GM12878 (cell line): ENCODE measurements at regions not wholly inside any gene's neighbourhood (a gene's known extent, or its start where the extent isn't known, plus 50 kb on each side); places are given as distances from the start of the nearest gene placed in this dataset.

ENCODE experiments used
- ATAC-seq: fragments of 200-7000 bp; cut with Tn5 transposase; 3 replicates; pipeline ENCODE4 v1.9.1; 2020; ENCODE audit warnings: mild to moderate bottlenecking, moderate library complexity
- BruUV-seq: library from RNA; stranded (reverse); fragments of 400-500 nt; replicated peaks from 2 replicates; lab custom pipeline; 2021; lab: Mats Ljungman, UMichigan
- CTCF ChIA-PET: fragments of 300-600 bp; sonication (Branson Sonifier 250); formaldehyde crosslinking; extraction: SDS; loops from one replicate; lab custom pipeline; 2021; ENCODE audit warnings: inconsistent platforms; lab: Yijun Ruan, JAX
- POLR2A ChIA-PET: fragments of 350-600 bp; formaldehyde crosslinking; extraction: SDS; loops from one replicate; lab custom pipeline; 2021; ENCODE audit warnings: inconsistent platforms; lab: Charles Lee
- RAD21 ChIA-PET: fragments of 300-600 bp; sonication (Branson Sonifier 250); formaldehyde crosslinking; loops from one replicate; lab custom pipeline; 2023; ENCODE audit warnings: antibody characterized with exemption; ENCODE audit not compliant: unreplicated experiment; lab: Charles Lee
- SMC1A ChIA-PET: fragments of 300-600 bp; sonication (Branson Sonifier 250); formaldehyde crosslinking; loops from one replicate; lab custom pipeline; 2023; ENCODE audit not compliant: unreplicated experiment, uncharacterized antibody; lab: Charles Lee
- DNase-seq: peaks from one replicate; pipeline ENCODE4 v3.0.0-alpha.2; 2011; ENCODE audit warnings: low read depth, low spot score
- FAIRE-seq: peaks from 3 replicates; lab custom pipeline; 2011; peaks lifted over from hg19 to GRCh38; lab: Jason Lieb, UNC
- H2AFZ ChIP-seq: 2 replicates; pipeline ENCODE4 v1.6.0; 2011; ENCODE audit warnings: low read depth, low read length, control low read depth; ENCODE audit not compliant: control insufficient read depth
- H3K27ac ChIP-seq: 2 replicates; pipeline ENCODE4 v1.5.1; 2011; ENCODE audit warnings: control low read depth; ENCODE audit not compliant: control insufficient read depth, insufficient read depth
- H3K27me3 ChIP-seq, 2 experiments: replicated peaks in 1 of 2; 2 replicates each; pipeline versions ENCODE4 v1.6.0 to v1.6.1; 2011; ENCODE audit warnings: low read length in 1 of 2; ENCODE audit not compliant: control insufficient read depth in 2 of 2, insufficient read depth in 2 of 2
- H3K36me3 ChIP-seq, 2 experiments: 2 replicates each; pipeline ENCODE4 v1.5.1; 2011; ENCODE audit warnings: low read length in 1 of 2; ENCODE audit not compliant: control insufficient read depth in 2 of 2, insufficient read depth in 2 of 2
- H3K4me1 ChIP-seq: 2 replicates; pipeline ENCODE4 v1.6.1; 2011; ENCODE audit warnings: mild to moderate bottlenecking, low read length, moderate library complexity, mixed read lengths; ENCODE audit not compliant: control insufficient read depth, insufficient read depth
- H3K4me2 ChIP-seq: 2 replicates; pipeline ENCODE4 v1.6.0; 2011; ENCODE audit warnings: control low read depth; ENCODE audit not compliant: control insufficient read depth, insufficient read depth
- H3K4me3 ChIP-seq: fragments of 200-600 bp; sonication (generic); 2 replicates; pipeline ENCODE4 v1.5.1; 2016
- H3K79me2 ChIP-seq: 2 replicates; pipeline ENCODE4 v1.6.0; 2011; ENCODE audit warnings: low read length; ENCODE audit not compliant: control insufficient read depth, insufficient read depth
- H3K9ac ChIP-seq: 2 replicates; pipeline ENCODE4 v1.8.0; 2011; ENCODE audit warnings: low read length, control low read depth, mixed read lengths; ENCODE audit not compliant: control insufficient read depth, insufficient read depth
- H3K9me3 ChIP-seq: replicated peaks from 3 replicates; pipeline ENCODE4 v1.5.1; 2011; ENCODE audit warnings: mild to moderate bottlenecking, low read length; ENCODE audit not compliant: control insufficient read depth, insufficient read depth
- H4K20me1 ChIP-seq: 2 replicates; pipeline ENCODE4 v1.6.0; 2011; ENCODE audit not compliant: control insufficient read depth, insufficient read depth
- CHD2 ChIP-seq: IDR thresholded peaks from 2 replicates; pipeline ENCODE4 v1.6.1; 2011; ENCODE audit warnings: low read depth, low read length, improper control_type of control experiment, borderline replicate concordance
- CHD4 ChIP-seq: fragments of 200-600 bp; sonication (generic); IDR thresholded peaks from 2 replicates; pipeline ENCODE4 v1.6.1; 2016; ENCODE audit warnings: mild to moderate bottlenecking
- E2F8 ChIP-seq: fragments of 450-650 bp; IDR thresholded peaks from 2 replicates; pipeline ENCODE4 v1.6.1; 2018; ENCODE audit warnings: mild to moderate bottlenecking, low read depth, moderate library complexity; ENCODE audit not compliant: partially characterized antibody
- EED ChIP-seq: sonication (generic); IDR thresholded peaks from 2 replicates; pipeline ENCODE4 v1.6.1; 2016; ENCODE audit warnings: antibody characterized with exemption, low read depth
- FOS ChIP-seq: IDR thresholded peaks from 3 replicates; pipeline ENCODE4 v1.6.1; 2011; ENCODE audit warnings: borderline replicate concordance; ENCODE audit not compliant: insufficient read length; ENCODE audit errors: extremely low read depth
- HDGF ChIP-seq: fragments of 450-650 bp; IDR thresholded peaks from 2 replicates; pipeline ENCODE4 v1.6.1; 2016; ENCODE audit warnings: antibody characterized with exemption
- KDM1A ChIP-seq: fragments of 200-600 bp; sonication (generic); IDR thresholded peaks from 2 replicates; pipeline ENCODE4 v1.6.1; 2016; ENCODE audit warnings: borderline replicate concordance
- RELB ChIP-seq: fragments of 450-650 bp; IDR thresholded peaks from 2 replicates; pipeline ENCODE4 v1.6.1; 2017; ENCODE audit warnings: low read depth, mild to moderate bottlenecking, moderate library complexity
- SUPT20H ChIP-seq: IDR thresholded peaks from 2 replicates; pipeline ENCODE4 v1.6.1; 2011; ENCODE audit warnings: low read depth, mild to moderate bottlenecking, low read length, moderate library complexity, borderline replicate concordance; ENCODE audit not compliant: control insufficient read depth
- YBX1 ChIP-seq: fragments of 450-650 bp; IDR thresholded peaks from 2 replicates; pipeline ENCODE4 v1.6.1; 2016; ENCODE audit warnings: antibody characterized with exemption
- ZNF622 ChIP-seq: fragments of 450-650 bp; IDR thresholded peaks from 2 replicates; pipeline ENCODE4 v1.6.1; 2017; ENCODE audit warnings: mild to moderate bottlenecking, inconsistent platforms
- WGBS: methylation state at CpG from one replicate; pipeline ENCODE4 v1.1.6; 2016; ENCODE audit warnings: low lambda C conversion rate; ENCODE audit not compliant: insufficient replicate concordance, insufficient coverage; ENCODE audit errors: missing lambda C conversion rate; 5-methylcytosine and 5-hydroxymethylcytosine counted together
- in situ Hi-C: fragments of 300-500 bp; cut with MboI; formaldehyde crosslinking; loops from 9 replicates; pipeline ENCODE4 v1.14.3; 2018; ENCODE audit warnings: mixed read lengths
- intact Hi-C: fragments of 100-400 bp; cut with micrococcal nuclease; formaldehyde crosslinking; loops from one replicate; pipeline ENCODE4 v1.14.2; 2022; ENCODE audit not compliant: unreplicated experiment

DNA sequence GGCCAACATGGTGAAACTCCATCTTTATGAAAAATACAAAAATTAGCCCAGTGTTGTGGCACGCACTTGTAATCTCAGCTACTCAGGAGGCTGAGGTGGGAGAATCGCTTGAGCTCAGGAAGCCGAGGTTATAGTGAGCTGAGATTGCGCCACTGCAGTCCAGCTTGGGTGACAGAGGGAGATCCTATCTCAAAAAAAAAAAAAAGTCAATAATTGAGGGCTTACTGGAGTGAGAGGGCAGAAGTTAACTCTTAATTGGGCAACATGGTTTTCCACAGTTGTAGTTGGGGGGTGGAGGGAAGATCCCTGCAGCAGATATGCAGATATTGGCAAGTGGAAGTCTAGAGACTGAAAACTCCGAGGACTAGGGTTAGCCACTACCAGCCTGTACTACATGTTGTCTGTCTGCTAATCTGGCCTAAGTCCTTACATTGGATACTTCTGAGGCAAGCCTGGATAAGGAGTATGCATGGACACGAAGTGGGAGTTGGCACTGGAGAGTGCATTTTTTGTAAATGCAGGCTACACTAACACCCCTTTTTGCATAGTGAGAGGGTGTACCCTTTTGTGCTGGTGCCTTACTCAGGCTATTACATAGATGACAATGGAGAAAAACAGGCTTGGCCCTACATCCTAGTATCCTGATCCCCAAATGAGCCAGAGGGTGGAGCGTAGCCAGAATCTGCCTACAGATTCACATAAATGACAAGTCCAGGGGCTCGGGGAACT, 89.0 kb upstream of the NIPBL start:
- H4K20me1 ChIP-seq, result no peaks in the 10 kb centered on the region
- TF ChIP-seq EED (no peak), RELB (no peak), FOS (no peak), CHD4 (no peak), KDM1A (no peak), CHD2 (no peak), YBX1 (no peak), SUPT20H (no peak), E2F8 (no peak), HDGF (no peak), ZNF622 (no peak)
- ChIA-PET SMC1A (no interaction called here), POLR2A (no interaction called here), RAD21 (no interaction called here), CTCF (interaction anchor here (1.1 kb wide), 1 partner anchor 48 kb away, joined by 4 read pairs; no protein-coding TSS in a partner anchor)
- H2AFZ ChIP-seq, result no peak overlapping the region
- WGBS, result 51% methylated on average over 8 of the region's 8 CpGs
- H3K4me1 ChIP-seq, result no peaks in the 10 kb centered on the region
- in situ Hi-C loops, result no loop called here
- ATAC-seq, result no peak
- no peak for DNase-seq
- no TSS peak for BruUV-seq
- no peaks in the 10 kb centered on the region for H3K36me3 ChIP-seq
- intact Hi-C loops, result no loop called here
- H3K27ac ChIP-seq, result no peak overlapping the region
- H3K9ac ChIP-seq, result no peak overlapping the region
- no peak overlapping the region for H3K4me2 ChIP-seq
- no peaks in the 10 kb centered on the region for H3K9me3 ChIP-seq
- no peak for FAIRE-seq
- no peak overlapping the region for H3K4me3 ChIP-seq
- no peaks in the 10 kb centered on the region; a peak in 1 of 4 replicates for H3K27me3 ChIP-seq
- H3K79me2 ChIP-seq, result no peaks in the 10 kb centered on the region
